GM21576 (cell line): ENCODE measurements at regions not wholly inside any gene's neighbourhood (a gene's known extent, or its start where the extent isn't known, plus 50 kb on each side); places are given as distances from the start of the nearest gene placed in this dataset.
"Not testable (repeated sequence)": the region's sequence is repeated elsewhere in the genome, so short reads cannot be mapped to it uniquely, and the experiment has no call there.

Experiments
- ATAC-seq: cut with Tn5 transposase; IDR thresholded peaks from one replicate; pipeline ENCODE4 v1.9.1; 2021; ENCODE audit warnings: mild to moderate bottlenecking, moderate library complexity; ENCODE audit not compliant: unreplicated experiment

DNA sequence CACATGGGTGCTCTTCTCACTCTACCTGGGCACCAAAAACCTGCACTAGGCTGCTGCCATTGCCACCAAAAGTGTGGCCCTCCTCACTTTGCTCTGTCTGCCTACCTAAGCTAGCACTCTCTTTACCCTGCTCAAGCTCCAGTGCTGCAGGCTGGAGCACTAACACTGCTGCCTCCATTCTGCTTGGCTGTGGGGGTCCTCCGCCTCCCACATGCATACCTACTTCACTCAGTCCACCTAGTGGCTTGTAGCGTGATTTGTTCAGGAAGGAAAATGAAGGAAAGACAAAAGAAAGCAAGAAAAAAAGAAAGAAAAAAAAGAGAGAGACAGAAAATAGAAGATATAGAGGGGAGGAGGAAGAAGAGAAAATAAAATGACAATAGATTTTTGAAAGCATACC lies 1339.4 kb upstream of the CHAC2 start:
- ATAC-seq: no peak

DNA sequence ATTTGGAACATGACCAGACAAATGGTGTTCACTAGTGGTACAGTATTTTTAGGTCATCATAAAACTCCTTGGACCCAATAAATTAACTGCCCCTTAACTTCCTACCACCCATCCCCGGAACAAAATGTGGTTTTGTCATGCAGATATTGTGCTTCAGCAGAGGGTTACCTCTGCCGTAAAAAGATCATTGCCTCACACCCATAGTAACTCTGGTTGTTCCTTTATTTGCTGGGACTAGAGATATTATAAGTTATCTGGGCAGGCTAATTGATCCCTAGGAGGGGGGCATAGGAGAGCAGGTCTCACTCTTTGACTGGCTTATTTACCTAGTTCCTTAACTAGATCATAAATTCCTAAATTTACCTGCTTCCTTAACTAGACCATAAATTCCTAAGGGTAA lies 1343.9 kb upstream of the CHAC2 start:
- ATAC-seq: no peak

DNA sequence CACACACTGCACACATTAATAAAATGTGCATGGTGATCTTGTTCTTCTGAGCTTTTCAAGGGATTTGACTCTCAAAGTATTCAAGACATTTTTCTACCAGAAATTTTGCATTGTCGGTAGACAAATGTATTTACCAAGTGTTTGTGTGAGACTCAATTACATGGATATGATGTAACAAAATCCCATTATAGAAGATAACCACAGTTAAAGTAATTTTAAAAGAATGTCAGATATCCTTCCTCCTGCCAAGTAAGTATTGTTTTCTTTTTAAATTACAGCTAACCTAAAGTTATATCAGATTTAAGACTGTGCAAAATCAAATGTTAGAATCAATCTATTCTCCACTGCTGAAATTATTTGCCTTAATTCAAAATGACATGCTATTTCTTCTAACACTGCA lies 1344.5 kb upstream of the CHAC2 start:
- ATAC-seq: no peak

DNA sequence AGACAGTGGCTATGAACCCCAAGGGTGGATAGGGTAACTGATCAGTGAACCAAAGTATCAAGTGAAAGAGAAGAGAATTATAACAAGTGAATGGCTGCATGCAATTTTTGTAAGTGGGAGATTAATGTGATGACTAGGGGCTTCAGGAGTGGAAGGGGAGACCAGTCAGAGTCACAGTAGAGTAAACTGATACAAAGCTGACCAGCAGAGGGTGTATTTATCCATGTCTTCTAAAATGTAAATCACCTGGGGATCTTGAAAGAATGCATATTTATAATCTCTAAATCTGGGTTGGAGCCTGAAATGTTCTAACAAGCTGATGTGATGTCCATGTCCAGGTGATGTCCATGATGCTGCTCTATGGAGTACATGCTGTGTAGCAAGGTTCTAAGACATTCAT lies 1351.3 kb upstream of the CHAC2 start:
- ATAC-seq: no peak

DNA sequence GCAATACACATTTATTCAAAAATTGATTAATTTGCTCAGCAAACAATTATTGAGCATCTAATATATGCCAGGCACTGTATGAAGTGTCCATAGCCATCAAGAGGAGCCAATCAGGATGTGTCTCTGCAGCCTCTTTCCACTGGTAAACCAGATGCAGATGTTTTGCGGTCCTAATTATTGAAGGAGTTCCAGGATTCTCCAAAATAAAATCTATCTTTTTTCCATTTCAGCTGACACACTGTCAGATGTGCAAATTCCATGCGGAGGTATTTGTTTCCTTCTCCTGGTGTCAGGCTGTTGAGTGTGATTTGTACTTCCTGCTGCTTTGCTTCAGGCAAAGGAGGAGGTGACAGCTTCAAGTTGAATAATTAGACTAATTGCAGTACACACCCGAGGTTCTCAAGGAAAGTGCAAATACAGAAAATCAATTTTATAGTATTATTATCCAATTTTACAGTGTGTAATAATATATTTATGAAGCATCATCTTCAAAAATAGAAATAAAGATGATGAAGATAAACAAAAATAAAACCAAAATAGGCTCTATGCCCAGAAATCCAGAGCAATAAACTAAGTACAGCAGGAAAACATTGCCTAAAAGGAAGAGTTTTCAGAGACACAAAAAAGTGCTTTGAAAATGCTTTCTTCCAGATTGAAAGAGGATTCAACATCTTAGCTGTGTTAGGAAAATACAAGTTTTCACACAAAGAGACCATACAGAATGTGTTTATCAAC lies 1352.9 kb upstream of the CHAC2 start:
- no peak for ATAC-seq

DNA sequence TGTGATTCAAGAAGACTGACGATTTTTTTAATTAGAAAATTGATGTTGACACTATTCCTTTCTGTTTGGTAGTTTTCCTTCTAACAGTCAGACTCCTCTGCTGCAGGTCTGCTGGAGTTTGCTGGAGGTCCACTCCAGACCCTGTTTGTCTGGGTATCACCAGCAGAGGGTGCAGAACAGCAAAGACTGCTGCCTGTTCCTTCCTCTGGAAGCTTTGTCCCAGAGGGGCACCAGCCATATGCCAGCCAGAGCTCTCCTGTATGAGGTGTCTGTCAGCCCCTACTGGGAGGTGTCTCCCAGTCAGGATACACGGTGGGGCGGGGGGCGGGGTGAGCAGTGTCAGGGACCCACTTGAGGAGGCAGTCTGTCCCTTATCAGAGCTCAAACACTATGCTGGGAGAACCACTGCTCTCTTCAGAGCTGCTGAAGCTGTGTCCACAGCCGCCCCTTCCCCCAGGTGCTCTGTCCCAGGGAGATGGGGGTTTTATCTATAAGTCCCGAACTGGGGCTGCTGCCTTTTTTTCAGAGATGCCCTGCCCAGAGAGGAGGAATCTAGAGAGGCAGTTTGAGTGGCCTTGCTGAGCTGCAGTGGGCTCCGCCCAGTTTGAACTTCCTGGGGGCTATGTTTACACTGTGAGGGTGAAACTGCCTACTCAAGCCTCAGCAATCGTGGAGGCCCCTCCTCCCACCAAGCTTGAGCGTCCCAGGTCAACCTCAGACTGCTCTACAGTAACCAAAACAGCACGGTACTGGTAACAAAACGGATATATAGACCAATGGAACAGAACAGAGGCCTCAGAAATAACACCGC lies 1358.1 kb upstream of the CHAC2 start:
- ATAC-seq: not testable (repeated sequence)

DNA sequence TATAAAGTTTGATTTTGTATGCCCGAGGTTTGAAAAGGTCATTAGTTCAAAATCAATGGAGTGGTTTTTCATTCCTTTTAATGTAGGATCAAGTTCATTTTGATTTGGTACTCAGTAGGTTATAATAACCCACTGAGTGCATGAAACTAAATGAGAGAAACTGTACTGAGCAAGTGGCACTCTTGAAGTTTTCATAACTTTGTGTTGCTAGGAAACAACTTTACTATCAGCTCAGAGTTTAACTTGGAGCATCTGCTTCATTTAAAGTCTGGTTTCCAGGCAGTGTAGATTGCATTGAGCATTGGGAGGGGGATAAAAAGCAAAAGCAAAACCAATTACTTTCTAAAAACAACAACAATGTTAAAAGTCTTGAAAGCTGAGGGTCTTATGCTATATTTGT lies 1361.6 kb upstream of the CHAC2 start:
- ATAC-seq: no peak

DNA sequence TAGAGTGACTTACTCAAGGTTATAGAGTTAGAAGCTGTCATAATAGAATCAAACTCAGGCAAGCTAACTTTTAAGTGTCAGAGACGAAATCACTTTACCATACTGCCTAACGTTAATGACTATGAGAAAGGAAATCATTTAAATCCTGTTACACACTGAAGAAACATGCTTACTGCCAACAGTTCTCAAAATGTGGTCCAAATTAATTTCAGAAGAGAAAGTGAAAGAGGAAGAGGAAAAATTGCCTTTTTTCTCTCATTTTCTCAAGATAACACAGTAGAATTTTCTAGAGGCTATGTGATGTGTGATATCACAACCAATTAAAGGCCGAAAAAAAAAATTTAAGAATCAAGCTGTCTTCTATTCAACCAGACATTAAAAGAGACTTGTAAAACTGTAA lies 1362.7 kb upstream of the CHAC2 start:
- no peak for ATAC-seq

DNA sequence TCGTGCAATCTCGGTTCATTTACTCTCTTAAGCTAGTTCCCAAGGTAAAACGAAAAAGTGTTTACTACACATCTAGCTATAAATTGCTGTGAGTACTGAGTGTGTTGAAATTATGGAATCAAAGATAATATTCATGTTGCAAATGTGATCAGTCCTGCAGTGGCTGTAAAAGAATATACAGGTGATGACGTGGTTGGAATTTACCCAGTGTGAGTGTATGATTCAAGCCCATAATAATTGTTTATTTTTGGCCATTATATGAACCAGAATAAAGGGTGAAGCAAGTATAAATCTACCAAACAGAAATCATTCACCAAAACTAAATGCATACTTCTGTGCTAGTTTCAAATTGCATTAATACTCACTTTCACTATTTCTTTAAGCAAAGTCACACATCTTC lies 1363.6 kb upstream of the CHAC2 start:
- ATAC-seq: no peak

DNA sequence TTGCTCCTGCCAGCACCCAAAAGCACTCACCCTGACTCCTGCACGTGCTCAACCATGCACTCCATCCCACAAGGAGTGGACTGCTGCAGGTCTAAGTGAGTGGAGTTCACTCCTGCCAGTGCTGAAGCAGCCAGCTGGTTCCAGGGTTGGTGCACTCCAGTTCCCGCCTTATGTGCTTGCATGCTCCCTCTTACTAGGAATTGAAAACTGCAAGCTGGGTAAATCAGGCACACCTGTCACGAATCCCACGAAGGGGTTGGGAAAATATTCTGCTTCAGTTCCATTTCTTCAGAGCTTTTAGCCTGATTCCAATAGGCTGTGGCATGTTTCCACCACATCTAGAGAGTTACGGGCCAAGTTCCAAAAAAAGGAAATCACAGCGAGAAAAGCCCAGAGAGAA lies 1365.5 kb upstream of the CHAC2 start:
- ATAC-seq: no peak

DNA sequence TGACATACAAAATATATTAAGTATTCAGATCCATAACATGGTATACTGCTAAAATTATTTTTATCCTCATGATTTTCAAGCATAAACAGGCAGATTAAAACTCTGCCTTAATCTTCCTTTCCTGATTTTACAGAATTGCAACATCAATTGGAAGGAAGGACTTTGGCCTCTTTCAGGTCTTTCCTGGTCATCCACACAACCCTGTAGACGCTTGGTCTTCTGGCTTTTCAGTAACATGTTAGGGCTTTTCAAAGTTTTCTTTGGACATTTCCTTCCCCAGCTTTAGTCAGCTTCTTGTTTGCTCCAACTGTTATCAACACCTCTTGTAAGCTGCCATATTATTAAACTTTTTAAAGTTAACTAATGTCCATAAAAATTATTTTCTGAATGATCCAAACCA lies 1364.9 kb upstream of the NRXN1 start:
- no peak for ATAC-seq

DNA sequence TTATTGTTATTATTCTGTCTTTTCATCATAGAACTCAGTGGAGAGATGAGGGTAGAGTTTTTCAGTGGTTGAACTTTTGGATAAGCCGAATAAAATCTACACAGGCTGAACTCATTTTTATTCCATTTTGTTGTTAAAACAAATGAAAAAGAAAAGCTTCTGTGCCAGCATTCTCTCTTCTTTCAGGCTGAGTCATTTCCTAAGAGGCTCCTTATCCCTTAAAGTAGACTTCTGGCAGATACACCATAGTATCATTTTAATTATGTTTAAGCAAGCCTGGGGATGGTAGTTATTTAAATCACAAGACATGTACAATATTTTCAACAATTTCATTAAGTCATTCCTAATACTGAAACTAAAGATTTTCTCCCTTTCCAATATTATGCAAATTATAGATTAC lies 1364.0 kb upstream of the NRXN1 start:
- no peak for ATAC-seq

DNA sequence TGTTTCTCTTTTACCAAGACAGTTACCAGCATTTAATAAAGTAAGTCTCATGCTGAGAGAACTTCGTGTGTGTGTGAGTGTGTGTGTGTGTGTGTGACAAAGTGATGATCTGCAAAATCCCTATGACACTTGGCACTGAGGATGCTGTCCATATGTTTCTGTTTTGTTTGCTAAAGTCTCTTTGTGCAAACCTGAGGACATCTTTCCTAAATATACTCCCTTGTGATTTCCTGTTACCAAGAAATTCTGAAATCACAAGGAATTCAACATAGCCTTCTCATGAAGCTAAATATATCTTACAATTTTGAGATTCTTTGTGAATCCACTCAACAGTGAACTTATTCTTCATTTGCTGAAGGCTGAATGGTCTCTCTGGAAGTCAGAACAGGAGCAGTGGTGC lies 1359.7 kb upstream of the NRXN1 start:
- no peak for ATAC-seq

DNA sequence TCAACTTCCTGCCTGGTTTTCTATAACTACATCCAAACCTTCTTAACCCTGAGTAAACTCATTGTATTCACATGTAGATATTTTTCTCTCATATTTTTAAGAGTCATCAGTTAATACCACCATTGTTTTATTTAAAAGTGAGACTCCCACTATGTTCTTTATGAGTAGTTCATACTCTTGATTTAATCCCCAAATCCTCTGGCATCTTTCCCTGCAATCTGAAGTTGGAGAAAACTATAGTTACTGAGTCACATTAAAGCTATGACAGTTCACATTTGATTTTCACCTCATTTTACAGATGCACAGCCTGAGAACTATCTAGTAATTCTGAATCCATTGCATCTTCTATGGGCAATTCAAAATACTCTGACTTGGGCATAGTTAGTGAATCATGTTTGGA lies 1358.7 kb upstream of the NRXN1 start:
- no peak for ATAC-seq

DNA sequence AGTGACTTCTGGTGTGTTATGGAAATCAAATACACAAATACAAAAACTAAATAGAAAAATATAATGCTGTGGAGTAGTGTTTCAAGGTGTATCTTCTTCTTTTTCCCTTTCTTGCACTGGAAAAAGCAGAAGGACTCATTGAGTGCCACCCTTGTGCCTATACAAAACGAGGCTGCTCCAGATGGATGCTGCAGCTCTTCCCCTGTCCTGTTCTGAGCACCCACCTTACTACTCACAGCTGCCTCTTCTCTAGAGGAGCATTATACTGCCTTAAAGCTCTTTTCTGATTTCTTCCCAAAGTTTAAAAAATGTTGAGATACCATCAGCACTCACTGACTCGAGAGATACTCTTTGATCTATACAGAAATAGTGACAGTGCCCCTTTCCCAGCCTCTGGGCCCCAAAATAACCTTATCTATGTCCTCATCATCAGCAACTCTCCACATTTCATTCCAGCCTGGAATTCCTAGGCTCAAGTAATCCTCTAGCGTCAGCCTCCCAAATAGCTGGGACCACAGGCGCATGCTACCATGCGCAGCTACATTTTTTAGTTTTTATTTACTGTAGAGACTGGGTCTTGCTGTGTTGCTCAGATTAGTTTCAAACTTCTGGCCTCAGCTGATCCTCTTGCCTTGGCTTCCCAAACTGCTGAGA lies 1356.1 kb upstream of the NRXN1 start:
- ATAC-seq: no peak

DNA sequence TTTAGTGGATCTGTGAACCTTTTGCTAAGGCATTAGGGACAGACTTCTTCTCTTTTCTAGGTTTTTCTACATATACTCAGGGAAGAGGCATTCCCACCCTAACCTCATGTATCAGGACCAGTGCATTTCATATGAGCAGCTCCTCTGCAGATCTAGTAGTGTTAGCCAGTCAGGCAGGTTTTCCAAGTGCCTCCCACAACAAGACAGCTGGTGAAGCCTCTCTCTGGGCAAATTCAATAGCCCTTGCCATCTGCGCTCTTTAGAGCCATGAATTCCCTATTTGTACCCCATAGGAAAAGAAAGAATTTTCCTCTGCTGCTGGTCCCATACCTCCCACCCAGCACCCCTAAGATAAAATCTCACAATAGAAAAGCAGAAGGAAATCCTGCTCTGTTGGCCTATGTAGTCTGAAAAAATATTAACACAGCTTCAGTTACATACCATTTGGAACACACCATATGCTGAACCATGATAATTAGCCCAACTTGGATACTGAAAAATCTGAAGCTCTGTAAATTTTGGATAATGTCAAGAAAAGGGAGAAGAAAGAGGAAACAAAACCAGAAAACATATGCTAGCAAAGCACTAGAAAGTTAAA lies 1354.6 kb upstream of the NRXN1 start:
- ATAC-seq: no peak

DNA sequence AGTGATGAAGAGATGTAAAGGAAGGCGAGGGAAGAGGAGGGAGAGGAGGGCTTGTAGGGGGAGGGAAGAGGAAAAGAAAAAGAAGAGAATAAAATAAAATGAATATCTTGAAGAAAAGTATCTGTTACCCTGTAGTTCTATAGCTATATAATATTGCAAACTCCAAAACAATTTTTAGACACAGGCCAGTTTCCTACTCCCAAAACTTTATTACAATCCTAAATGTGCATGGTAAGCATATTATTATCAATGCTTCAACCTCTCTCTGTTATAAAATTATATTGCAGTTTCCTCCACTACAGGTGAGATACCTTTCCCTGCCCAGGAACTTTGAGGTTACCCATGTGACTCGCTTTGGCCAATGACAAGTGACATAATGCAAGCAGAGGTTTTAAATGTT lies 1351.6 kb upstream of the NRXN1 start:
- ATAC-seq: no peak

DNA sequence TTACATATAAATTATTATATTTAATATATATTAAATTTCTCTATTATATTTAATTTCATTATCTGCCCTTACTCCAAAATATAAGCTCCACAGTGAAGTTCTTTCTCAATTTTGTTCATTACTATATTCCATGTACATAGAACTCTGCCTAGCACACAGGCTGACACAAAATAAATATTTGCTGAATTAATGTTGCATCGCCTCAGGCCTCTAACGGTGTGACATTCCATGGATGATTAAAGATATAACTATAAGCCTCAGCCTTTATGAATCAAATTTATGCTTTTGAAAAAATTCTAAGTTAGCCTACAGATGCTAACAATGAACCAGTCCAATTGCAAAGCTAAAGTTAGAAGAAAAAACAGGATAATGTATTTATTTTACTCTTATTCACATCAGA lies 1337.2 kb upstream of the NRXN1 start:
- ATAC-seq: no peak

DNA sequence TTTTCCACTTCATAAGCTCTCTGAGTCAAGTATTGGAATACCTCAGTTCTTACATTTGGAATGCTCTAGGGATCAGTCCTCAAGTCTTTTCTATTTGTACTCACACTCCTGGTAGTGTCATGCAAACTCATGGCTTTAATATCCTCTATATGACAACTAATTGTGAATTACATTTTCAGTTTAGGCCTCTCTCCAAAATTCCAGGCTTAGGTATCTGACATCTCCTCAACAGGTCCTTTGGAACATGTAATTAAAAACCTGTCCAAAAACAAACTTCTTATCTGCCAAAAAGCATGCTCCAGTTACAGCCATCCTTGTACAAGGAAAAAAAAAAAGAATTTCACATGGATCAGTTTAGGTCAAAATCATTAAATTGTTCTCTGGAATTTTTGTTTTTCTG lies 1336.2 kb upstream of the NRXN1 start:
- no peak for ATAC-seq

DNA sequence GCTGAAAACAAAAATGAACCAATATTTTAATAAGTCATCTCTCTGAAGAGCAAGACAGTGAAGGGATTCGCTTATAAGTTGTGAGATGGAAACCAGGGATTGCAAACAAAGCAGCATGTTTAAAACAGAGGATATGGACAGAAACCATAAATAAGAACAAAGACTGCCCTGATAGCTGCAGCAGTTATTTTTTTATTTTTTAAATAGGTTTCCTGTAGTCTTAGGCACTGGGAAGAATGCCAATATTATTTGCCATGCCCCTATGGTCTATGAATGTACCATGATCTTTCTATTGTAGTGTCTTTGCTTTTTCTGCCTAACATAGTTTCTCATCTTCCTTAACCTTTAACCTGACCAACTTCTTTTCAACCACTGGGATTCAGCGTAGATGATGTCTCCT lies 1334.0 kb upstream of the NRXN1 start:
- ATAC-seq: no peak

DNA sequence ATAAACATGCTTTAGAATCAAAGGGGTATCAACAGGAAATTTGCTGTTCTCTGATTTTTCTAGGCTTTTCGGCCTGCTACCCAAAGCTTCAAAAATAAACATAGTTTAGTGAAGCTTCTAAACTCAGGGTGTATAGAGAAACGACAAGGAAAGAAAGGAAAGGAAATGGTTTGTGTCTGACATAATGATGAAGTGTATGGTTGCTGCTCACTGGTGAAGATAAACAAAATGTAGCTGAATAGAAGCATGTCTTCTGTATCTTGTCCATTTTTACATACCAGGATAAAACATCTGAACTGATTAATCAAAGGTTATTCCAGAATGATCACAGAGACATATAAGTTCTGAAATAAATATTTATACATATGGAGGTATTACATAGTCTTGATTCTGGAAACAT lies 1324.6 kb upstream of the NRXN1 start:
- no peak for ATAC-seq

DNA sequence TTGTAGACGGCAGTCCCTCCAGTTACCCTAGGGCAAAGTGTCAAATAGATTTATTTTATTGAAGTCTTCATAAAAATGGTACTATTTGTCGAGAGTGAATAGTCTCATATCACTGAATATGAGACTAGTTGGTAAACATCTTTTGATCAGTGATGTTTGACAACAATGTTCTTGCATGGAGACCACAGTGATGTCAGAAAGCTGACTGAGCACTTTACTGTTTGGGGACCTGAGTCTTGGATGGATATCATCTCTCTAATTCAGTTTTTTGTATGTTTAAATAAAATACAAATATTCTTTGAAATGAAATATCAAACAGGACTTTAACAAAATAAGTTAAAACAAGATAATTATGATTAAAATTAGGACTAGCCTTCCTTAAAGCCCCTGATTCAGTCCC lies 1315.4 kb upstream of the NRXN1 start:
- ATAC-seq: no peak
